H54 (cell line): ENCODE measurements at regions not wholly inside any gene's neighbourhood (a gene's known extent, or its start where the extent isn't known, plus 50 kb on each side); places are given as distances from the start of the nearest gene placed in this dataset.

Experiments
- DNase-seq: peaks from one replicate; pipeline ENCODE4 v3.0.0; 2011; ENCODE audit warnings: low spot score, mixed read lengths; ENCODE audit not compliant: insufficient read length
- FAIRE-seq: peaks from 3 replicates; lab custom pipeline; 2011; peaks lifted over from hg19 to GRCh38; lab: Jason Lieb, UNC
- POLR2A ChIP-seq: IDR thresholded peaks from 2 replicates; pipeline ENCODE4 v1.6.1; 2011; ENCODE audit warnings: low read depth, mild to moderate bottlenecking, low read length

DNA sequence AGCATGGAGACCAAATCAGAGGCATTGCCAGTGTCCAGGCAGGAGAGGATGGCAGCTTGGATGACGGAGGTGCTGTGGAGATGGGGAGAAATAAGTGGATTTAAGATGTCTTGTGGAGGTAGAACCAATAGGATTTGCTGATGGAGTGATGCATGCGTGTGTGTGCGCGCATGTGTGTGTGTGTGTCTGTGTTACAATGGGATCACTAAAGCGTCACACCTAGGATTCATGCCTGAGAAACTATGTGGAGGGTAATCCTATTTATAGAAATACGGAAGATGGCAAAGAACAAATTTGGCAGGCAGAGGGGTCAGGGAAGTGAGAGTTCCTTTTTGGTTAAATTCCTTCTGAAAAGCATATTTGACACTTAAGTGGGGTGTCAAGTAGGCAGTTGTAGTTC, 64.8 kb upstream of the ARL8B start:
- FAIRE-seq = no peak
- DNase-seq = no peak
- no peak for TF ChIP-seq POLR2A

GRCh38 chr3:5057857-5058324, 64.2 kb upstream of the ARL8B start:
- DNase-seq (peak; percentile 49), FAIRE-seq (peak; percentile 71)
- TF ChIP-seq POLR2A = no peak

- DNase-seq = no peak
- no peak for TF ChIP-seq POLR2A
- no peak for FAIRE-seq
Measured at GRCh38 chr3:5058471-5058951, 63.6 kb upstream of the ARL8B start.

DNA sequence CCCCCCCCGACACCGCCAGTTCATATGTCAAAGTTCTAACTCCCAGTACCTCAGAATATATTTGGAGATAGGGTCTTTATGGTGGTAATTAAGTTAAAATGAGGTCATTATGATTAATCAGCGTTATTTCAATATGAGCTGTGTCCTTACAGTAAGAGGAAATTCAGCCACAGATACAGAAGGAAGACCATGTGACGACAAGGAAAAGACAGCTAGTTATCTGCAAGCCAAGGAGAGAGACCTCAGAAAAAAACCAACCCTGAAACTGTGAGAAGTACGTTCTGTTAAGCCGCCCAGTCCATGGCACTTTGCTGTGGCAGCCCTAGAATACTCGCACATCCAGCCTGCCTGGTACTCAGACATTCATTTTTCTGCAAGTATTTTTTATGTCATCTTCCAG, 62.3 kb upstream of the ARL8B start:
- DNase-seq = no peak
- no peak for FAIRE-seq
- TF ChIP-seq POLR2A = no peak

- DNase-seq = no peak
- no peak for TF ChIP-seq POLR2A
- FAIRE-seq = no peak
Measured at GRCh38 chr3:5061218-5061569, 60.9 kb upstream of the ARL8B start.

DNA sequence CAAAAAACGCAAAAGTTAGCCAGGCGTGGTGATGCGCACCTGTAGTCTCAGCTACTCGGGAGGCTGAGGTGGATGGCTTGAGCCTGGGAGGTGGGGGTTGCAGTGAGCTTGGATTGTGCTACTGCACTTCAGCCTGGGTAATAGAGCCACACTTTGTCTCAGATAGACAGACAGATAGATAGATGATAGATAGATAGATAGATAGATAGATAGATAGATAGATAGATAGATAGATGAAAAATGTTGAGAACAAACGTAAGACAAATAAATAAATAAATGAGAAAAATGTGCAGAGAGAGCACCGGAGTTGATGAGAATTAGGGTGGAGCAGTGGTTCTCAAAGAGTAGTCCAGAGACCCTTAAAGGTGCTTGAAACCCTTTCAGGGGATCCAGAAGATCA, 58.4 kb upstream of the ARL8B start:
- DNase-seq (no peak), FAIRE-seq (no peak)
- TF ChIP-seq POLR2A = no peak

DNA sequence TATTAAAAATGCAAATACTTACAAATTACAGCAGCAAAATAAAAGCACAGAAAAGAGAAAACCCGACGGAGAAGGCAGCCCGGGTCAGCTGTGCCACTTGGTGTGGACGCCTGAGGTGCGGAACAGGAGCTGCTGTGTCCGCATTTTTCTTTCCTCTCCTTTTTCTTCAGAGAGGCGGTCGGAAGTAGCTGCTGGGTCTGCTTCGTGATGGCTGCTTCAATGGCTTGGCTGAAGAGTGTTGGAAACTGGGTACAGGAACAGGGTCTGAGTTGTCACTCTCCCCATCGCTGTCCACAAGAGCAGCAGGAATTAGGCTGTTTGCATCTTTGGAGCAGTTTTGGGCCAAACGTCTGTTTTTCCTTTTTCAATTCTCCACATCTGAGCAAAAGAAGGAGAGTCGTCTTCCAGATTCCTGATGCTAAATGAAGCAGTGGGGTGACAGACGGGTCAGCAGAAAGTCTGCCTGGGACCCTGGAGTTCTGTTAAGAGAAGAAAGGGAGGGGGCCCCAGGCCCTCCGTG, 53.5 kb upstream of the ARL8B start:
- FAIRE-seq (no peak), DNase-seq (no peak)
- TF ChIP-seq POLR2A = no peak

DNA sequence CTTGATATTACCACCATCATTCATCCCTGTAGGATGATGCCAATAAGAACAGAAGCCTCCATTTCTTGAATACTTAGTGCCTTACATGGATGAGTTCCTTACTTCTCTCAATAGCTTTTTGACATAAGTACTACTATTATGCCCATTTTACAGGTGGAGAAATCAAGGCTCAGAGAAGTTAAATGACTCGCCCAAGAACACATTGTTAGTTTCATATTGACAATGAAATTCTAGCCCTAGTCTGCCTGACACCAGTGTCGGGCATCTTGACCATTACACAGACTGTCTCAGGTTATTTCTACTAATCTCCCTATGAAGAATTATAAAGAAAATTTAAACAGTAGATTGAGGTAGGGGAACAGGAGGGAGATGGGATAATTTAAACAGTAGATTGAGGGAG, 52.5 kb upstream of the ARL8B start:
- FAIRE-seq (no peak), DNase-seq (no peak)
- no peak for TF ChIP-seq POLR2A

DNA sequence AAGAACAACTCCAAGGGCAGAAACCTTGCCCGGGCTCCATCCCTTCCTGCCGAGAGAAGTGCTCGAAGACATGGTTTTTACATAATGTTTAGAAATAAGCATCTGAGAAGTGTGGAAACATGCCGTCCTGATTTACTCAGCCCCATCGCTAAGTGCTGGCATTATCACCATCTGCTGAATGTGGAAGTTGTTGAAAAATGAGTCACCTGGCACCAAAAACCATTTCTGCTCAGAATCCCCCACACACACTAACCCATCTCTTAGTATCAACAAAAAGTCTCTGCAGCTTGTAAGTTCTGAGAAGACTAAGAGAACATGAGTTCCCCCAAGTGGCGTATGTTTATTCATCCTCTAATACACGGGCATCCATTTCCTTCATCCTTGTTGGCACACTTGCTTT, 51.0 kb upstream of the ARL8B start:
- TF ChIP-seq POLR2A = no peak
- FAIRE-seq (peak; percentile 55), DNase-seq (no peak)

DNA sequence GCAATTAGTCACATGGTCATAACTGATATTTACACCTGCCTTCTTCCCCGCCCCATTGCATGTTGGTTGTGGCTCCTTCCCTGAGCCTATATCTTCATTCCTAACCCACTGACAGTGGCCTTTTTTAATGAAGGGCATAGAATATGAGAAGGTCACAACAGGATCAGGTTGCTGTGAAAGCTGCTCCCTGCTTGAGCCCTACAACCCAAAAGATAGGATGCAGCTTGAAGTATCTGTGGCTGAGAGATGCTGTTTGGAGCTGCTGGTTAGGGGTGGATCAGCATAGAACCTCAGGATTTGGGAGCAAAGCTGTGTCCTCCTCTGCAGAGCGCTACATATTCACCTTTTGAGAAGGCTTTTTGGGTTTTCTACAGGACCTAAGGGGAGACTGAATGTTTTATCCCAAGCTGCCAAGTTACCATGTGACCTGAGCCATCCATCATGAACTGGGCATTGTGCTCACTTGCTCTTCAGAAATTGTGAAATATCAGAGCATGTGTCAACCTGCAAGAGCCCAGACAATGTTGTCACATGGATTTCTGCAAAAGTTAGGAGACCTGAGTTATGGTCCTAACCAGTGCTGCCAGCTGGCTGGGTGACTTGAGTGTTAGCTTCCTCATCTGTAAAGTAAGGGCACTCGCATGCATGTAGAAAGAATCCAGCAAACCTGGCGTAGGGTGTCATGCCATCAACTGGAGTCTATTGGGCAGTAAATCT, 49.8 kb upstream of the ARL8B start:
- FAIRE-seq (no peak), DNase-seq (no peak)
- TF ChIP-seq POLR2A = no peak
